AG20443 (cell line): ENCODE measurements at regions not wholly inside any gene's neighbourhood (a gene's known extent, or its start where the extent isn't known, plus 50 kb on each side); places are given as distances from the start of the nearest gene placed in this dataset.

Experiments
- DNase-seq: peaks from one replicate; pipeline ENCODE4 v3.0.0; 2012; ENCODE audit warnings: low spot score, mixed read lengths

GRCh38 chr5:118044169-118044568, 944.2 kb downstream of the DTWD2 start:
- no peak for DNase-seq

- DNase-seq = no peak
These were observed 944.8 kb downstream of the DTWD2 start for GRCh38 chr5:118043531-118043930.

- DNase-seq = no peak
These were observed 946.3 kb downstream of the DTWD2 start for GRCh38 chr5:118042076-118042475.

- DNase-seq = no peak
These were observed 947.9 kb downstream of the DTWD2 start for GRCh38 chr5:118040496-118040895.

GRCh38 chr5:118033686-118034338, 954.5 kb downstream of the DTWD2 start:
- no peak for DNase-seq

GRCh38 chr5:118029807-118030206, 958.5 kb downstream of the DTWD2 start:
- no peak for DNase-seq

- no peak for DNase-seq
These were observed 966.3 kb downstream of the DTWD2 start for GRCh38 chr5:118022062-118022461.

GRCh38 chr5:118017536-118017935, 970.8 kb downstream of the DTWD2 start:
- DNase-seq = no peak

- no peak for DNase-seq
These were observed 972.0 kb downstream of the DTWD2 start for GRCh38 chr5:118016396-118016795.

GRCh38 chr5:118015511-118015910, 972.8 kb downstream of the DTWD2 start:
- no peak for DNase-seq

- no peak for DNase-seq
These were observed 978.5 kb downstream of the DTWD2 start for GRCh38 chr5:118009741-118010297.

GRCh38 chr5:118008779-118009178, 979.6 kb downstream of the DTWD2 start:
- no peak for DNase-seq

GRCh38 chr5:118007262-118007661, 981.1 kb downstream of the DTWD2 start:
- DNase-seq = no peak

- DNase-seq = no peak
These were observed 982.1 kb downstream of the DTWD2 start for GRCh38 chr5:118006219-118006618.

- no peak for DNase-seq
These were observed 988.3 kb downstream of the DTWD2 start for GRCh38 chr5:117999939-118000549.

- no peak for DNase-seq
These were observed 1005.7 kb downstream of the DTWD2 start for GRCh38 chr5:117982691-117983090.

- DNase-seq = no peak
These were observed 1014.6 kb downstream of the DTWD2 start for GRCh38 chr5:117973785-117974184.

- DNase-seq = no peak
These were observed 1032.5 kb downstream of the DTWD2 start for GRCh38 chr5:117955831-117956230.

- DNase-seq = no peak
These were observed 1034.0 kb downstream of the DTWD2 start for GRCh38 chr5:117954331-117954730.

- no peak for DNase-seq
These were observed 1035.1 kb downstream of the DTWD2 start for GRCh38 chr5:117953272-117953671.

- no peak for DNase-seq
These were observed 1040.5 kb downstream of the DTWD2 start for GRCh38 chr5:117947836-117948235.

GRCh38 chr5:117947121-117947520, 1041.2 kb downstream of the DTWD2 start:
- no peak for DNase-seq

- no peak for DNase-seq
These were observed 1043.1 kb downstream of the DTWD2 start for GRCh38 chr5:117945258-117945657.

- no peak for DNase-seq
These were observed 1044.8 kb downstream of the DTWD2 start for GRCh38 chr5:117943541-117943940.
